Kidney capillary endothelial cell (primary cell): ENCODE measurements at regions not wholly inside any gene's neighbourhood (a gene's known extent, or its start where the extent isn't known, plus 50 kb on each side); places are given as distances from the start of the nearest gene placed in this dataset.
A peak's percentile ranks its signal among the peaks of the same experiment; 100 is the strongest.
"Not testable (repeated sequence)": the region's sequence is repeated elsewhere in the genome, so short reads cannot be mapped to it uniquely, and the experiment has no call there.

Experiments
- DNase-seq: peaks from one replicate; pipeline ENCODE4 v3.0.0-alpha.2; 2018; ENCODE audit warnings: low spot score

- no peak for DNase-seq
These were observed 150.5 kb upstream of the PTPN1 start for GRCh38 chr20:50359607-50360217.

GRCh38 chr20:50360218-50360672, 149.9 kb upstream of the PTPN1 start:
- no peak for DNase-seq

GRCh38 chr20:50360921-50361320, 149.3 kb upstream of the PTPN1 start:
- DNase-seq = no peak

GRCh38 chr20:50362177-50362576, 148.0 kb upstream of the PTPN1 start:
- not testable (repeated sequence) for DNase-seq

GRCh38 chr20:50363027-50363426, 147.2 kb upstream of the PTPN1 start:
- no peak for DNase-seq

GRCh38 chr20:50363479-50363878, 146.7 kb upstream of the PTPN1 start:
- no peak for DNase-seq

- DNase-seq = no peak
These were observed 145.6 kb upstream of the PTPN1 start for GRCh38 chr20:50364542-50364941.

- peak; percentile 75 for DNase-seq
These were observed 143.7 kb upstream of the PTPN1 start for GRCh38 chr20:50366270-50367103.

GRCh38 chr20:50367104-50367674, 143.0 kb upstream of the PTPN1 start:
- no peak for DNase-seq

GRCh38 chr20:50367739-50368375, 142.3 kb upstream of the PTPN1 start:
- DNase-seq = no peak

- DNase-seq = no peak
These were observed 141.8 kb upstream of the PTPN1 start for GRCh38 chr20:50368386-50368785.

- DNase-seq = no peak
These were observed 141.4 kb upstream of the PTPN1 start for GRCh38 chr20:50368813-50369224.

GRCh38 chr20:50369225-50370035, 140.8 kb upstream of the PTPN1 start:
- no peak for DNase-seq

GRCh38 chr20:50370036-50370566, 140.1 kb upstream of the PTPN1 start:
- DNase-seq = no peak

- no peak for DNase-seq
These were observed 138.1 kb upstream of the PTPN1 start for GRCh38 chr20:50371878-50372769.

GRCh38 chr20:50372770-50373088, 137.5 kb upstream of the PTPN1 start:
- no peak for DNase-seq

- no peak for DNase-seq
These were observed 136.4 kb upstream of the PTPN1 start for GRCh38 chr20:50373674-50374286.

- DNase-seq = no peak
These were observed 135.6 kb upstream of the PTPN1 start for GRCh38 chr20:50374541-50375078.

GRCh38 chr20:50376179-50376887, 133.8 kb upstream of the PTPN1 start:
- DNase-seq = no peak
